ENCODE measurements at regions not wholly inside any gene's neighbourhood (a gene's known extent, or its start where the extent isn't known, plus 50 kb on each side); places are given as distances from the start of the nearest gene placed in this dataset.
"Not testable (repeated sequence)": the region's sequence is repeated elsewhere in the genome, so short reads cannot be mapped to it uniquely, and the experiment has no call there.

DNA sequence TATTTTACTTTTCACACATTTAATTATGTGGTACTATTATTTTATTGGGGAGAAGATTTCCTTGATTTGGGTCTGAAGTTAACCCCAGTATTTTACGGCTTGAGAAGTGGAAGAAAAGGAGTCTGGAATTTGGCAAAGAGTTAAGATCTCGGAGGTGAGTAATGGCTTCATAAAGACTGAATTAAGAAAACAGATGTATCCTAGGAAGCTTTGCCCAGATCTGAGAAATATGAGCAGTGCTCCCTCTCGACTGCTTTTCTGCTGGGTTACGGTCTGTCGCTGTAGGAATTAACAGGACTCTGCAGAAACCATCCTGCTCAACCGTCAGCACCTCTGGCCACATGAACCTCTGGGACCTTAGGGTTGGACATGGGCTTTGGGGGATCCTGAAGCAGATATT lies 163.6 kb upstream of the NDN start:
- no peak for DNase-seq

DNA sequence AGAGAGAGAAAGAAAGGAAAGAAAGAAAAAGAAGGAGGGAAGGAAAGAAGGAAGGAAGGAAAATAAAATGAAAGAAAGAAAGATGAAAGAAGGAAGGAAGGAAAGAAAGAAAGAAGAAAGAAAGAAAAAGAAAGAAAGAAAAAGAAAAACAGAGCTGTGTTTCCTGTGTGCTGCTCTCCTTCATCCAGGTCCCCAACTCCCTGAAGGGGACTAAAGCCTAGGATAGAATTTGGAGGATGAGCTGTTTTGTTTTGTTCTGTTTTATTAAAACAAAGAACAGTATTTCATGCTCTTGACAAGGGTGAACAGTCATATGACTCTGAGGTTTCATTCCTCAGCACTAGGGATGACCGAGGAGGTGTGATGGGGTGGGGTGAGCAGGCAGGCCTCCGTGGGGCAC lies 164.8 kb upstream of the NDN start:
- no peak for DNase-seq

DNA sequence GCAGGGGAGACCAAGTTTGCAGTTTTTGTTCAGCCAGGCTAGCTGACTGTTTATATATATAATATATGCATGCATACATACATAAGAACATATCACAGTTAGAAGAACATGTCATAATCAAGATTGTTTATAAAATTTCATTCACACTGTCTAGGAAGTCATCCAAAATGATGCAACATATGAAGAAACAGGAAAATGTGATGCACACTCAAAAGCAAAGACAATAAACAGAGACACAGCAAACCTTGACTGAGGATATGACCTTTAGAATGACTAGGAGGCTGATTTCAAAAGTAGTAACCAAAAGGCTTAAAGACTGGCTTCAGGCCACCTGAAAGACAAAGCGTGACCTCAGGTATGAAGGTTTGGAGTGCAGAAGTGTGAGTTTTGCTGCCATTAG lies 166.2 kb upstream of the NDN start:
- no peak for DNase-seq

DNA sequence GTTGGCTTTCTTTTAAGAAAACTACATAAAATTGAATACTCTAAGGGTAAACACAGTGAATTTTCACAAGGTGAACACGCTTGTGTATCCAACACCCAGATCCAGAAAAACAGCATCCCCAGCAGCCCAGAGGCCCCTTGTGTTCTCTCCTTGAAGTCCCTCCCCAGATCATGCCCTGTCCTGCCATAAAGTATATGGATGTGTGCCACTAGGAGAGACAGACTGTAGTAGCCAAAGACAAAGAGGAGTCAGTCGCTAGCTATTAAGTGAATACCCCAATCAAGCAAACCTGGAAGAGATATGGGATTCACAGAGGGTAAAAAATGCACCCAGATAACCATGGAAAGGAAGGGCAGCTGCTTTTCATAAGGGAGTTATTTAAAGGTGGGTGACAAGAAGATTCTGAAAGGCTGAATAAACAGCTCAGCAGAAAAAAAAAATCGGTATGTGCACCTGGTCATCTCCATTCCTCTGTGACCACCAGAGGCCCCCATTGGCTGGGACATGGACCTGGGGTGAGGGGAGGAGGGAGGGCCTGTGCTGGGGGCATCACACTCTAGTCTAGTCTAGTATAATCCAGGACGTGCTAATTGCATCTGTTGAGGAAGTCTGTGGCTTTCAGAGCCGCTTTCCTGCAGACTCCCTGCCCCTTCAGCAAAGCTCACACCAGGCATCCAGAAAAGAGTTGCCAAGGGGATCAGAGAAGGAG lies 167.3 kb upstream of the NDN start:
- no peak for DNase-seq

DNA sequence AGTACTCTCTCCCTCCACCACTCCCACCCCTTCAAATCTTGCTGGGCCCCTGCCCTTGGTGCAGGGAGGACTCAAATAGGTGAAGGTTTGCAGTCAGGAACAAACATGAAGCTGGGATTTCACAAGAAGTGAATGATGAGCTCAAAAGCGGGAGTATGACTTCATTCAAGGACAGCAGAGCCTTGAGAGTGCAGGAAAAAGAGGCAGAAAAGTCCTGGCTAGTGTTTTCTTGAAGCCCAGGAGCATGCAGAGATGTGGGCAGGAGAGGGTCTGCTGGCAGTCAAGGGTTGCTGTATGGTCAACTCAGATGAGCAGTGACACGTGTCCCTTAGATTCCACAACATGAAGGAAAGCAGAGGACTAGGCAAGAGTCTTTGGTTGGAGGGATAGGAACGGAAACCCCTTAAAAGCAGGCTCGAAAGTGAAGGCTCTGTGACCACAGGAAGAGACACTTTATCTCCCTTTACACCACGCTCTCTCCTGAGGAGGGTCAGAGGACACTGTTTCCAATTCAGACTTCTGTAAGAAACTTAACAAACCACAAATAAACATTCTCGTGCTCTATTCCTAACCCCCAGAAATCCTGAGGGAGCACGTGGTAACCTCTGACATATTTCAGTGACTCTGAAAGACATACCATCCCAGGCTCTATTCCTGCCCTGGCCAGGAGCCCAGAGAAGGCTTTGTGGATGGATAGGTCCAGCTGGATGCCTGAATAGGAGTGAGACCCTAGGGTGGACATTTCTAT lies 168.0 kb upstream of the NDN start:
- no peak for DNase-seq

DNA sequence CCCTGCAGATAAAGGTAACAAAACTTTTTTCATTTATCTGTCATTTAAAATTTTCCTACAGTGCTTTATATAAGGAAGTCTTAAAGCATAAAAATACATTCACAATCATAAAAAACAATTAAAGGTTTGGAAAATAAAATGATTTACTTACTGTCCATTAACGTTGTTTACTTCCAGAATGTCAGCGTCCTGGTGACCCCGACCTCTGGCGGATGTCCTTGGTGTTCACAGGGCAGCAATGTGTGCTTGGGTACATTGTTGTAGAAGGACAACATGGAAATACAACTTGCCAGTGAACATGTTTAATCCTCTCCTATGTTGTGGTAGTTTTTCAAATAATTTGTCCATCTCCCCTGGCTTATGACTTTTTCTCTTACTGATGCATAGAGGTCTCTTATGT lies 168.8 kb upstream of the NDN start:
- no peak for DNase-seq

DNA sequence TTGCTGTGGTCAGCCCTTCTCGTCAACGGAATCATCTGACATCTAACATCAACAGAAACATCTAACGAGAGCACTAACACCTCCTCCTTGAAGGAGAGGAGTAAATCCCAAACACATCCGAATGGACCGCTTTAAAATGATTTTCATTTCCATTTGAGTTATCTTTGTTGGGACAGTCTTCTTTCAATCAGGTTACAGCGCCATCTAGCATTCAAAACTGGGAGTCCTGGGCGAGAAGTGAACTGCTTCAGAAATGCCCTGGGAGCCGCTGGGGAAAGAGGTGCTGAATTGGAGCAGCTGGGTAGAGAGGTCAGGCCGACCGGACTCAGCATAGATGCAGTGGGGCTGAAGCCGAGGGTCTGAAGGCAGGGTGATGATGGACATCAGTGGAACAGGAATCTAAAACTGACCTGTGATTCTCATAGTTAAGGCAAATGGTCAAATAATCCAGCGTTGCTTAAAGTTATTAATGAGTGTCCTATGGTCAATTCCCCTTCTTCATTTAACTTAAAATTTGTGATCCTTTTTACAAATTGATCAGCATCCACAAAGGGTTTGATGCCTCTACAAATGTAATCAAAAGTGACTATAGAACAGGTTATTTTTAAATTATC lies 170.0 kb upstream of the NDN start:
- DNase-seq = peak; percentile 21

DNA sequence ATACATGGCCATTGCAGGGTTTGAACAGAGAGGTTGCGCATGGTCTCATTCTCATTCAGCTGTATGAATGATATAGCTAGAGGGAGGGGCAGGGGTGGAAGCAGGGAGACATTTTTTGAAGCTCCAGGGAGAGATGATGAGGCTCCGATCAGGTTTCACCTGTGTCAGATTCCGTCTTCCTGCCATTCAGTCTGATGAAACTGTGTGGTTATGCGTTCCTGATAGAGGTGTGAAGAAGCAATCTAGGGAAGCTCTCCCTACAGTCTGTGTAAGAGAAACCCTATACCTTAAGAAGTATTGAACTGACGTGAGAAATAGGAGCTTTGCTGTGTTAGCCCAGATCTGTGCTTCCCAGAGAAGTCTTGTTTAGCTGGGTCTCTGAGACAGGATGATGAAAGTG lies 171.9 kb upstream of the NDN start:
- no peak for DNase-seq

DNA sequence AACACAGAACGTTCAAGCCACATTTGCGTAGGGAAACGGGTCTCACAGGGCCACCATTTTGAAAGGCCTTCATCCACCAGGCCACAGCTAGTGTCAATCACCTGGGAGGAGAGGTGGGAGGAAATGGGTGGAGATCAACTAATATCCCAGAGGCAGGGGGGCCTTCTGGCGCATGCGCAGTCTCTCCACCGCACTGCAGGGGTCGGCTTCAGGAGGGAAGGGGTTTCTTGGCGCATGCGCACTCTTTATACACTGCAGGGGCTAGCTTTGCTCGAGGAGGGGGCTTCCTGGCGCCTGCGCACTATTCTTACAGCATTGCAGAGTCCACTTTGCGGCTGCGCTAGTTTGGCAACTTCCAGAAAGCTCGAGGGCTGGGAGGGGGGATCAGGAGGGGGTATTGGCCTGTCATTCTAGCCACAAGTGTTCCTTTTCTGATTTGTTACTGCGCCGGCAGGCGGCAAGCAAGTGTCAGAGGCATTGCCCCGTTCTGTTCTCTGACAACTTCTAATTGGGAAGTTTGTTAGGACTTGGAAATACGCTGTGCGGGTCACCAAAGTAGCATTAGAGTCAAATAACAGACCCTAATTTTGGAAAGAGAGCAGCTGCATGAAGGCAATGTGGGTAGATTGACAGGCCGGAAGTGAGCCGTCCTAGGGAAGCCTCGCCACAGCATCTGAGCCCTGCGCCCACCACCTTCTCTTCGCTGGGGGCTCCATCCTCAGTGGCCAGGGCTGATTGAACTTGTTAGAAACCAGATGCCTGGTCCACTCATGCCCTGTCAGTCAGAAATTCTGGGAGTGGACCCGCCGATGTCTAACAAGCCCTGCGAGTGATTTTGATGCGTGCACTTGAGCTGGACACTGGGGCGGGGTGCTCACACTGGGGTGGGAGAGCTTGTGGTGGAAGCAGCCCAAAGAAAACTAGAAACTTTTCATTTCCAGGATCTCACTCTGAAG lies 173.5 kb upstream of the NDN start:
- peak; percentile 51 for DNase-seq

DNA sequence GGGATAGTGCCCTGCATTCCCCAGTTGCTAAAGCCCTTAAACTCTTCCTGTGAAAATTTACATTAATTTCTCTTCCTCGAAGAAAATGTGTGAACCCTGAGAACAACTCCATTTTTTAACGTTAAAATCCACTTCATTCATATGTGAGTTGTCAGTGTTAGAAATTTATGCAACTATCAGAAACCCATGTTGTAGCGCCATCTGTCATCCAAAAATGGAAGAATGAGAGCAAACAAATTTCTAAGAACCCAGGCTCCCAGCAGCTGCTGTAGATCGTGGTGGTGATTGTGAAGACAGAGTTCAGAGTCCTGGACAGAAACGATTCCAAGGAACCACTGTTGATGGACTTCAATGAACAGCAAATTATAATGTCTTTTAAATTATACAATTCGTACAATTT lies 179.7 kb upstream of the NDN start:
- no peak for DNase-seq

DNA sequence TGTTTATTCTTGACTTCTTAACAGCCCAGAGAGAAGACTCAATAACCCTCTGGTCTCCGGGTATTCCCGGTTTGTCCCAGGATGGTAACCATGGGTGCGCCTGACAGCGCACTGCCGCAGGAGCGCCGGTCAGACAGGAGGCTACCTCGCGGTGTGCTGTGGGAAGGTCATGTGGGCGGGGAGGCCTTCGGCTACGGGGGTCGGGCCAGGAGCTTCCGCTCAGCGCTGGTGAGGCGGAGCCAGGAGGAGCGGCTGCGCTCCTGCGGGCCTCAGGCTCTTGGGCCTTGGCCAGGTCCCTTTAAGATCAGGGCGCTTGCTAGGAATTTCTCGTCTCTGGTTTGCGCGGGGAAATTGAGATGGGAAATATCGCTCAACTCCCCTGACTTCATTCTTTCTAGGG lies 182.3 kb upstream of the NDN start:
- DNase-seq = peak; percentile 34

DNA sequence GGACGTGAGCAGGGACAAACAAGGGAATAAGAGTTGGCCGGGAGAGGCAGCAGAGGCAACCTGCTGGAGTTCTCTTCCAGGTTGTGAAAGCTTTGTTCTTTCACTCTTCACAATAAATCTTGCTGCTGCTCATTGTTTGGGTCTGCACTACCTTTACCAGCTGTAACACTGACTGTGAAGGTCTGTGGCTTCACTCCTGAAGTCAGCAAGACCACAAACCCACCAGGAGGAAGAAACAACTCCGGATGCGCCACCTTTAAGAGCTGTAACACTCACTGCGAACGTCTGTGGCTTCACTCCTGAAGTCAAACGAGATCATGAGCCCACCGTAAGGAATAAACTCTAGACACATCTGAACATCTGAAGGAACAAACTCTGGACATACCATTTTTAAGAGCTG lies 186.5 kb upstream of the NDN start:
- not testable (repeated sequence) for DNase-seq

DNA sequence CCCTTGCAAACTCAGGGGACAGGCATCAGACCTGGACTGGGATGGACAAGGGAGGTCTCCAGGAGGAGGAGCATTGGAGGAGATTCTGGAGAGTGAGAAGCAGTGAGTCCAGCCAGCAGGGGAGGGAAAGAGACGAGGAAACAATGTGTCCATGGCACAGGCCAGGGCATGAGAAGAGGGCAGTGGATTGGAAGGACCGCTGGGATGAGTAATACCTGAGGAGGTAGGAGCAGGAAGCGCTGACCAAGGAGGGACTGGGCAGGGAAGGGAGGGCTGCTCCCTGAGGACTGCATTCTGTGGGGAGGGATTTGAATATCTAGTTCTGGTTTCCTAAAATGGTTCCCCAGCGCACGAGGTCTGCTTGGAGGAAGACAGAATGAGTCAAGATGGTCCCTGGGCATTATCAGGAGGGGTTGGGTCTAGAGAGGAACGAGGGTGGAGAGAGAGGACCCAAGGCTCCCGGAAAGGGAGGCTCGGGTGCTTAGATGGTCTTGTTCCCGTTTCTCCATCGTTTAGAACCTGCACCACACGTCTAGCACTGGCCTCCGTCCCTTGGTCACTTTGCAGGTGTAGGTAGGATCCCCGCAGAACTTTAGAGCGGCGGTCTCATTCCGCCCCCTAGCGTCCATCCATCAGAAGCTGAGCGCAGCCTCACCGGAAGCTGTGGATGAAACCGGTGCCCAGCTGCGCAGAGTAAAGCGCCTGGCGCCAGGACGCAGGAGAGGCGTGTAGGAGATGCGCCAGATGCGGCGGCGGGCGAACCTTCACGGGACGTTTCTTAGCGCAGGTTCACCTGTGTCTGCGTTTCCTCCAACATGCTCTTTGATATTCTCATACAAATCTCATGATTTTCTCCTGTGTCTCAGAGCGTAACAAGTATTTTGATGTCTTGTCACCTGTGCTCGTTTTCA lies 190.7 kb upstream of the NDN start:
- DNase-seq = peak; percentile 37

DNA sequence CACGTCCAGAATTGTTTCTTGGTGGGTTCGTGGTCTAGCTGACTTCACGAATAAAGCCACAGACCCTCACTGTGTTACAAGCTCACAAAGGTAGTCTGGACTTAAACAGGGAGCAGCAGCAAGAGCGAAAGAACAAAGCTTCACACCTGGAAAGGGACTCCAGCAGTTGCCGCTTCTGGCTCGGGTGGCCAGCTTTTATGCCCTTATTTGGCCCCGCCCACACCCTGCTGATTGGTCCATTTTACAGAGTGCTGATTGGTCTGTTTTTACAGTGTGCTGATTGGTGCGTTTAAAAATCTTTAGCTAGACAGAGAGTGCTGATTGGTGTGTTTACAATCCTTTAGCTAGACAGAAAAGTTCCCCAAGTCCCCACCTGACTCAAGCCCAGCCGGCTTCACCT lies 194.2 kb upstream of the NDN start:
- DNase-seq = no peak

DNA sequence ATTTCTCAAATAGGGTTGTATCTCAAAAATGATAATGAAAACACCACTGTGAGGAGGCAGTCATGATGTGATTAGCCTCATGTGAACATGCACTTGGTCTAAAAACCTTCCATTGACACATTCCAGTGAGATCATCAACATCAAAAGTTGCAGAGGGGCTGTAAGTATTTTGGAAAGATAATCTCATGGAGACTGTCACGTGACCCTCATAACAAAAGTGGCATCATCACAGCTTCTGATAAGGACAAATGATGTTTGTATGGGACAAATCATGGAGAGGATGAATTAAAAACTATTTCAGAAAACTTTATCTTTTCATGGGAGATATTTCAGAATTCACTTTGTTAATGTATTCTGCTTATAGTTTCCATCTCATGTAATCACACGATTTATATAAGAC lies 203.1 kb upstream of the NDN start:
- DNase-seq = no peak

DNA sequence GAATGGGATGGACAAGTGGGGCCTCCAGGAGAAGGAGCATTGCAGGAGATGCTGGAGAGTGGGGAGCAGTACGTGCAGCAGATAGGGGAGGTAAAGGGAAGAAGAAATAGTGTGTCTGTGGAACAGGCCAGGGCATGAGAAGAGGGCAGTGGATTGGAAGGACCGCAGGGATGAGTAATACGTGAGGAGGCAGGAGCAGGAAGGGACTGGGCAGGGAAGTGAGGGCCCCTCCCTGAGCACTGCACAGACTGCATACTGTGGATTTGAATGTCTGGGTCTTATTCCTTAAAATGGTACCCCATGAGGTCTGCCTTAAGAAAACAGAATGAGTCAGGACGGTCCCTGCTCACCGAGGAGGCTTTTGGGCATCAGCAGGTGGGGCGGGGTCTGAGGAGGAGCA lies 210.0 kb upstream of the NDN start:
- no peak for DNase-seq

DNA sequence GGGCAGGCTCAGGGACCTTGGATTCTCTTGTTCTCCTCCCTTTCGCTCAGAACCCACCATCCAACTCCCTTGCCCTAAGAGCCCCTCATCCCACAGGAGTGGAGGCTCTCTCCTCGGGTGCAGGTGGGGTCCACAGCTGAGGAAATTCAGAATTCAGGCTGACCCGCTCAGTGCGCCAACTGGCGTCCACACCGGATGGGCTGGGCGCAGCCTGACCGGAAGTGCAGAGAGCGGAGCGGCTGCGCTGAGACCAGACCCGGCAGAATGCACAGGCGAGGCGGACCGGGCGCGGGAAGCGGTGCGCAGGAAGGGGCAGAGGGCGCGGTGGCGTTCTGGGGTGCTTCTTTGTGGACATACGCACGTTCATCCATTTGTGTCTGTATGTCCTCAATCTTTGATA lies 210.4 kb upstream of the NDN start:
- peak; percentile 56 for DNase-seq

DNA sequence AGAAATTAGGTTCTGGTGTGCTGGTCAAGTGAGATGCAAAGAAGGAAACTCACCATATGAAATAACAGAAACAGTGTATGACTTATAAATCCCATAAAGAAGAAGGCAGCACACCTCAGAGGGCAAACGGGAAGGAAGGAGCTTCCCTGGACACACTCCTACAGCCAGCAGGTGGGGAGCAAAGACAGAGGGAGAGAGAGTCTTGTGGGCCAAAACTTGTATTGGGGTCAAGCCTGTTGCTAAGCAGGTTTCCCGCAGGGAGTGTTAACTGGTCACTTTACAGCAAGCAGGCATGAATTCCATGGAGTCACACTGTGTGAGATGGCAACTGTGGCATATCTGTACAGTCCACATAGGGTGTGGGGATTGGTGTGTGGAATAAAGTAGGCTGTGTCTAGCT lies 222.9 kb upstream of the NDN start:
- DNase-seq = no peak

DNA sequence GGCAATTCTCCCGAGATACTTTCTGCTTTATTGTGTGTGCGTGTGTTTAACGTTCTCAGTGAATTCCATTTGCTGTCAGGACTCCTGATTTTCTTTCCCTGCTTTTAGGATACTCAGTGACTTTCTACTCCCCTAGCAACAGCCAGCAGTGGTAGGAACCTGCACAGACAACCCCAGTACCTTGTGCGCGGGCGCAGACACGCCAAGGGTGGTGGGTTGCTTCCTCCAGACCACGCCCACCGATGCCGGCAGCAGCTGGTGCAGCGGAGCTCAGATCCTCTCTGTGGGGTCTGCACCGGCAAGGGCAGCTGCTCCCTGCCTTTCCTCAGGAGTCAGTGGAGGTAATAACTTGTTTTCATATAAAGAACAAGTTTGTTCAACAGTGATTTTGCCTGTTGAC lies 225.1 kb upstream of the NDN start:
- DNase-seq = peak; percentile 2

DNA sequence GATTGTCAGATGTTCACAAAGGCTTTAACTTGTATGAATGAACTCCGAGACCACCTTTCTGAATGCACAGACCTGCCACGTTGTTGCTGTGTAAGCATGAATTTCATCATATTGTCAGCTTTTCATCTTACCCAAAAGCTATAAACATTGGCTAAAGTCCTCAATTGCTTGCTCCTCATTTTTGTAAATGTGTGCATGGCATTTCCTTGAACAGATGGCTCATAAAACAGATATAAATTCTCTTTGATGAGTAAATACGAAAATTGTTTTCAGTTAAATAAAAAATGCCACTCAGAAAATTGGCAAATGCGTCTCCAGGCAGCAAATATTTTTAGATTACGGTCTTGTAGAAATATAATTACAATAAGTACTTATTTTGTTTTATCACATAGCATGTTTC lies 226.0 kb upstream of the NDN start:
- no peak for DNase-seq

DNA sequence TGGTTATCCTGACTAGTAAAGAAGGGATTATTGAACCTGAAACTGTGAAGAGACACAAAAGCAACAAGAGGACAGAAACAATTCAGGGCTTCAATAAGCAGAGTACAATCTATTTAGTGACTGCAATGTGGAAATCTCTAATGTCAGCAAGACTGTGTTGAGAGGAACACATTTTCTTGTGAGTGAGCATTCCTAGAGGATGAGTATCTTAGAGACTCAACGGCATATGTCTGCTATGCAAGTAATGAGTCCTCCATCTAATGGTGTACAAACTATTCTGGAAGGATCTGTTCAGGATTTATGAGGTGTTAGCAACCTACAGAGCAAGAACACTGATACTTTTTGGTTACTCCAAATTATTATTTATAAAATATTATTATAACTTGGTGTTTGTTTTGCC lies 226.5 kb upstream of the NDN start:
- no peak for DNase-seq

DNA sequence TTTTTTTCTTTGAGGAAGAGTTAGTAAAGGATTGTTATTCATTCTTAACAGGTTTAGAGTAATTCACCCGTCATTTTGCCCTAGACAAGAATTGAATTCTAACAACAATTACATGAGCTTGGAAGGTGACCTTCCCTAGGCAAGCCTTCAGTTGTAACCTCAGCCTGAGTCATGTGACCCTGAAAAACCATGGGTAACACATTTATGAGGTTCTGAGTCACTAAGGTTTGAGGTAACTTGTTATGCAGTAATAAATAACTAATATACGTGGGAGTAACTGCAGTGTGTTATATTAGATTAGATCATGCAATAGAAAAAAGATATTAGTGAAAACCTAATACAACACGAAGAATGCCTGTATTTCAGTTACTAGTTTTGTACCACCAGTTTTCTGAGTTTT lies 237.6 kb upstream of the NDN start:
- DNase-seq = no peak
